ENCODE measurements at regions not wholly inside any gene's neighbourhood (a gene's known extent, or its start where the extent isn't known, plus 50 kb on each side); places are given as distances from the start of the nearest gene placed in this dataset.

DNA sequence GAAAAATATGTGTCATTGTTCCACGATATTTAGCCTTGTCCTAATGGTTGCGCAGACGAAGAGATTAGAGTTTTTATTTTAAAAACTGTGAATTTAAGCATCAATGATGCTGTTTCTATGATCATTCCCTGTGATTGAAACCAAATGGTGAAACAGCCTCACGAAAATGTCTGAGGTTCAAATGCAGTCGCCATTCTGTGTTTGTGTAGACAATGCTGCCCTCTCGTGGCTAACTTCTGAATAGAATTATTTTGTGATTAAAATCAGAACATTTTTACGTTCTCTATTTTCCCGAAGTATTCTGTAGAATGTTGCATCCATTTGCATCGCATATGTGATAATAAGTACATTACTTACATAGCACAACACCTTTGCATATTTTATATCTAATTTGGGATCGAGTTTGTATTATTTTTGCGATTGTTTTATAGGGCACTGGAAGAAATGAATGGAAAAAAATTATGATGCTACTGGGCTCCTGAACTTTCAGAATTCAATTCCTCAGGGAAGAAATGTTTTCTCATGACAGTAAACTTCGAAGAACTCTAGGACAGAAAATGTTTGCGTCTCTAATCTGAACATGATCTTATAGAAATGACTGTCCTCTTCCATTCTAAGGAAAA, 54.8 kb upstream of the CREB1 start:
- Histone ChIP-seq H2AFZ (ENCODE audit: low read depth, low read length, severe bottlenecking) (no peak overlapping the region), H3K79me2 (ENCODE audit: insufficient read depth, low read length) (no peaks in the 10 kb centered on the region), H3K27ac (ENCODE audit: low read depth, low read length) (no peak overlapping the region), H3K9me2 (replicated peaks; ENCODE audit: insufficient read depth, low read length) (no peaks in the 10 kb centered on the region), H3K9me3 (ENCODE audit: insufficient read depth, low read length) (no peaks in the 10 kb centered on the region), H3K4me2 (ENCODE audit: low read depth, low read length, poor library complexity, severe bottlenecking) (no peak overlapping the region), H3F3A (ENCODE audit: insufficient read depth) (no peaks in the 10 kb centered on the region), H4K20me1 (ENCODE audit: low read depth, low read length) (no peaks in the 10 kb centered on the region), H3K9ac (ENCODE audit: low read length) (no peak overlapping the region), H3K36me3 (ENCODE audit: low read length) (no peaks in the 10 kb centered on the region), H3K4me3 (ENCODE audit: insufficient read depth, low read length, poor library complexity, severe bottlenecking) (no peak overlapping the region), H3K27me3 (ENCODE audit: low read length) (no peaks in the 10 kb centered on the region; the same call in 1 of the 2 replicates)
- TF ChIP-seq EZH2phosphoT487 (conservative IDR thresholded peaks at IDR 0.05; ENCODE audit: low read length) = no peak
- TF ChIP-seq, protein P1, sequence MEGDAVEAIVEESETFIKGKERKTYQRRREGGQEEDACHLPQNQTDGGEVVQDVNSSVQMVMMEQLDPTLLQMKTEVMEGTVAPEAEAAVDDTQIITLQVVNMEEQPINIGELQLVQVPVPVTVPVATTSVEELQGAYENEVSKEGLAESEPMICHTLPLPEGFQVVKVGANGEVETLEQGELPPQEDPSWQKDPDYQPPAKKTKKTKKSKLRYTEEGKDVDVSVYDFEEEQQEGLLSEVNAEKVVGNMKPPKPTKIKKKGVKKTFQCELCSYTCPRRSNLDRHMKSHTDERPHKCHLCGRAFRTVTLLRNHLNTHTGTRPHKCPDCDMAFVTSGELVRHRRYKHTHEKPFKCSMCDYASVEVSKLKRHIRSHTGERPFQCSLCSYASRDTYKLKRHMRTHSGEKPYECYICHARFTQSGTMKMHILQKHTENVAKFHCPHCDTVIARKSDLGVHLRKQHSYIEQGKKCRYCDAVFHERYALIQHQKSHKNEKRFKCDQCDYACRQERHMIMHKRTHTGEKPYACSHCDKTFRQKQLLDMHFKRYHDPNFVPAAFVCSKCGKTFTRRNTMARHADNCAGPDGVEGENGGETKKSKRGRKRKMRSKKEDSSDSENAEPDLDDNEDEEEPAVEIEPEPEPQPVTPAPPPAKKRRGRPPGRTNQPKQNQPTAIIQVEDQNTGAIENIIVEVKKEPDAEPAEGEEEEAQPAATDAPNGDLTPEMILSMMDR (IDR thresholded peaks at IDR 0.05; ENCODE audit: insufficient read depth, low read length, poor library complexity, severe bottlenecking) = peak; percentile 50

DNA sequence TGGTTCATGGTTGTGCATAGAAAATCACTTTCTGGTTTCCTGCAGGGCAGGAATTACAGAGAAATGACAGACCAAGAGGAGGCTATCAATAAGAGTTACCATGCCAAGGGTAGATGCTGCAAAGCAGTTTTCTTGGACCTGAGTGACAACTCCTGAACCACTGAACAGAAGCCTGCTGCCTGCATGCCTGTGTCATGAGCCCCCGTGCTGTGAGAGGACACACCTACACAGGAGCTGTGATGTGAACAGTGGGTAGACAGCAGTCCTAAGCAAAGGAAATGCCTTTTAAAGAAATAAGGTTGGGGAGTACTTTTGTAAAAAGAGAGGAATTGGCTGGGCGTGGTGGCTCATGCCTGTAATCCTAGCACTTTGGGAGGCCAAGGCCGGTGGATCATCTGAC, 54.2 kb upstream of the CREB1 start:
- Histone ChIP-seq H3K79me2 (ENCODE audit: insufficient read depth, low read length) (no peaks in the 10 kb centered on the region), H3K4me2 (ENCODE audit: low read depth, low read length, poor library complexity, severe bottlenecking) (no peak overlapping the region), H3K9ac (ENCODE audit: low read length) (no peak overlapping the region), H4K20me1 (ENCODE audit: low read depth, low read length) (no peaks in the 10 kb centered on the region), H2AFZ (ENCODE audit: low read depth, low read length, severe bottlenecking) (no peak overlapping the region), H3K9me2 (replicated peaks; ENCODE audit: insufficient read depth, low read length) (no peaks in the 10 kb centered on the region), H3K27ac (ENCODE audit: low read depth, low read length) (no peak overlapping the region), H3K36me3 (ENCODE audit: low read length) (no peaks in the 10 kb centered on the region), H3K4me3 (ENCODE audit: insufficient read depth, low read length, poor library complexity, severe bottlenecking) (no peak overlapping the region), H3K27me3 (ENCODE audit: low read length) (no peaks in the 10 kb centered on the region; the same call in 1 of the 2 replicates), H3K9me3 (ENCODE audit: insufficient read depth, low read length) (no peaks in the 10 kb centered on the region), H3F3A (ENCODE audit: insufficient read depth) (no peaks in the 10 kb centered on the region)
- TF ChIP-seq, protein P1 (IDR thresholded peaks at IDR 0.05; ENCODE audit: insufficient read depth, low read length, poor library complexity, severe bottlenecking) = no peak
- TF ChIP-seq EZH2phosphoT487 (conservative IDR thresholded peaks at IDR 0.05; ENCODE audit: low read length) = no peak

DNA sequence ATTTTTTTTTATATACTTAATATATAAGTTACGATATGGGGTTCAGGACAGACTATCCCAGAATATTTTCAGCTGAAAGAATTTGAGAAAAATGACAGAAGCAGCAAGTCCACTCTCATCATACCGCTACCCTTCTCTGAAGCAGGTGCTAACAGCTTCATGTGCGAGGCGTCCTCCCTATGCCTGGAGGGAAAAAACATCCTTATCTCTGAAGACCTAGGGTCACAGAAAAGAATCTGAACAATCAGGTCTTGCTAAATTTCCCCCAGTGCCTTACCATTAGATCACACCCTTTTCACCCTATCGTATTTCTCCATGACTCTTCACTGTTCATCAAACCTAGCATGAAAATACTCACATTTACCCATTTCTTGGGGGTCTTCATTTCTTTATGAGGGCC, 51.9 kb upstream of the CREB1 start:
- Histone ChIP-seq H3K27me3 (ENCODE audit: low read length) (no peaks in the 10 kb centered on the region), H3K27ac (ENCODE audit: low read depth, low read length) (no peak overlapping the region), H3F3A (ENCODE audit: insufficient read depth) (no peaks in the 10 kb centered on the region), H3K36me3 (ENCODE audit: low read length) (no peaks in the 10 kb centered on the region), H2AFZ (ENCODE audit: low read depth, low read length, severe bottlenecking) (no peak overlapping the region), H3K4me2 (ENCODE audit: low read depth, low read length, poor library complexity, severe bottlenecking) (no peak overlapping the region), H3K9ac (ENCODE audit: low read length) (no peak overlapping the region), H3K9me2 (replicated peaks; ENCODE audit: insufficient read depth, low read length) (no peaks in the 10 kb centered on the region), H3K79me2 (ENCODE audit: insufficient read depth, low read length) (no peaks in the 10 kb centered on the region), H3K9me3 (ENCODE audit: insufficient read depth, low read length) (no peaks in the 10 kb centered on the region), H4K20me1 (ENCODE audit: low read depth, low read length) (no peaks in the 10 kb centered on the region), H3K4me3 (ENCODE audit: insufficient read depth, low read length, poor library complexity, severe bottlenecking) (no peak overlapping the region)
- no peak for TF ChIP-seq EZH2phosphoT487 (conservative IDR thresholded peaks at IDR 0.05; ENCODE audit: low read length)
- TF ChIP-seq, protein P1 (IDR thresholded peaks at IDR 0.05; ENCODE audit: insufficient read depth, low read length, poor library complexity, severe bottlenecking) = no peak

Measured in SU-DHL-6 (cell line).